ENCODE measurements at regions not wholly inside any gene's neighbourhood (a gene's known extent, or its start where the extent isn't known, plus 50 kb on each side); places are given as distances from the start of the nearest gene placed in this dataset.

DNA sequence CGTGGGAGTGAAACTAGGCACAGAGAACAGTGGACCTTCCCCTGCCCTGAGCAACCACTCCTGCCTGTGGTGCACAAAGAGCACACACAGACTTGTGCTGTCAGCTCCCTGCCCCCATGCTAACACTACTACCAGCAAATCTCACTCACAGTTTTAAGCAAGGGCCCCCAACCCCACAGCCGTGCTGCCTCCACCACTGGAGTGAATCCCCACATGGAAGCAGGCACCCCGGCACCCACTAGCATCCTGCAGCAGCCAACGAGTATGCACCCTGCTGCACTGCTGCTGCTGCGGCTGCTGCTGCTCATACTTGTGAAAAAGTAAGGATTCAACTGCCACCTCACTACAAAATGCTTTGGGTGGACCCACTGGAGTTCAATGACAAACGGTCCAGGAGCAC, 435.5 kb downstream of the SLCO4C1 start:
- Histone ChIP-seq H3K4me2 (no peak overlapping the region), H3K4me3 (no peak overlapping the region), H3K9me2 (ENCODE audit: insufficient read depth) (0 out of 2 replicates have a peak, but pooled peaks cover 3% of the 10 kb centered on the region), H3K4me1 (ENCODE audit: insufficient read depth) (no peaks in the 10 kb centered on the region), H2AFZ (no peak overlapping the region), H3K36me3 (ENCODE audit: insufficient read depth) (no peaks in the 10 kb centered on the region), H3K27ac (ENCODE audit: low read depth) (no peak overlapping the region), H3F3A (replicated peaks; ENCODE audit: low read depth) (no peaks in the 10 kb centered on the region), H4K20me1 (replicated peaks; ENCODE audit: insufficient read depth) (no peaks in the 10 kb centered on the region), H3K27me3 (ENCODE audit: insufficient read depth) (no peaks in the 10 kb centered on the region), H3K79me2 (replicated peaks; ENCODE audit: insufficient read depth) (no peaks in the 10 kb centered on the region)
- Mint-ChIP-seq H3K4me3 (no peak overlapping the region), H3K36me3 (ENCODE audit: low read depth) (no peaks in the 10 kb centered on the region), H3K9me3 (peaks cover 5% of the 10 kb centered on the region; the same call in 2 of the 3 replicates), H3K4me1 (no peaks in the 10 kb centered on the region; the same call in 2 of the 3 replicates), H3K27me3 (ENCODE audit: insufficient read depth, low read depth, poor library complexity) (peaks cover 2% of the 10 kb centered on the region), H3K27ac (peak overlapping the region; percentile 73; the same call in 1 of the 2 replicates)
- ATAC-seq (no peak), DNase-seq (ENCODE audit: low spot score) (no peak)
- TF ChIP-seq EZH2phosphoT487 (IDR thresholded peaks at IDR 0.05; ENCODE audit: unreplicated experiment): no peak
- TF ChIP-seq, protein P1, sequence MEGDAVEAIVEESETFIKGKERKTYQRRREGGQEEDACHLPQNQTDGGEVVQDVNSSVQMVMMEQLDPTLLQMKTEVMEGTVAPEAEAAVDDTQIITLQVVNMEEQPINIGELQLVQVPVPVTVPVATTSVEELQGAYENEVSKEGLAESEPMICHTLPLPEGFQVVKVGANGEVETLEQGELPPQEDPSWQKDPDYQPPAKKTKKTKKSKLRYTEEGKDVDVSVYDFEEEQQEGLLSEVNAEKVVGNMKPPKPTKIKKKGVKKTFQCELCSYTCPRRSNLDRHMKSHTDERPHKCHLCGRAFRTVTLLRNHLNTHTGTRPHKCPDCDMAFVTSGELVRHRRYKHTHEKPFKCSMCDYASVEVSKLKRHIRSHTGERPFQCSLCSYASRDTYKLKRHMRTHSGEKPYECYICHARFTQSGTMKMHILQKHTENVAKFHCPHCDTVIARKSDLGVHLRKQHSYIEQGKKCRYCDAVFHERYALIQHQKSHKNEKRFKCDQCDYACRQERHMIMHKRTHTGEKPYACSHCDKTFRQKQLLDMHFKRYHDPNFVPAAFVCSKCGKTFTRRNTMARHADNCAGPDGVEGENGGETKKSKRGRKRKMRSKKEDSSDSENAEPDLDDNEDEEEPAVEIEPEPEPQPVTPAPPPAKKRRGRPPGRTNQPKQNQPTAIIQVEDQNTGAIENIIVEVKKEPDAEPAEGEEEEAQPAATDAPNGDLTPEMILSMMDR (conservative IDR thresholded peaks at IDR 0.05; ENCODE audit: low read depth in 2 of 2): no peak
- TF ChIP-seq ZNF331 (CRISPR knock-in tag; IDR thresholded peaks at IDR 0.05; ENCODE audit: low read depth): no peak
- no peak for TF ChIP-seq STAT1 (IDR thresholded peaks at IDR 0.05; ENCODE audit: unreplicated experiment)
- TF ChIP-seq, protein P2, sequence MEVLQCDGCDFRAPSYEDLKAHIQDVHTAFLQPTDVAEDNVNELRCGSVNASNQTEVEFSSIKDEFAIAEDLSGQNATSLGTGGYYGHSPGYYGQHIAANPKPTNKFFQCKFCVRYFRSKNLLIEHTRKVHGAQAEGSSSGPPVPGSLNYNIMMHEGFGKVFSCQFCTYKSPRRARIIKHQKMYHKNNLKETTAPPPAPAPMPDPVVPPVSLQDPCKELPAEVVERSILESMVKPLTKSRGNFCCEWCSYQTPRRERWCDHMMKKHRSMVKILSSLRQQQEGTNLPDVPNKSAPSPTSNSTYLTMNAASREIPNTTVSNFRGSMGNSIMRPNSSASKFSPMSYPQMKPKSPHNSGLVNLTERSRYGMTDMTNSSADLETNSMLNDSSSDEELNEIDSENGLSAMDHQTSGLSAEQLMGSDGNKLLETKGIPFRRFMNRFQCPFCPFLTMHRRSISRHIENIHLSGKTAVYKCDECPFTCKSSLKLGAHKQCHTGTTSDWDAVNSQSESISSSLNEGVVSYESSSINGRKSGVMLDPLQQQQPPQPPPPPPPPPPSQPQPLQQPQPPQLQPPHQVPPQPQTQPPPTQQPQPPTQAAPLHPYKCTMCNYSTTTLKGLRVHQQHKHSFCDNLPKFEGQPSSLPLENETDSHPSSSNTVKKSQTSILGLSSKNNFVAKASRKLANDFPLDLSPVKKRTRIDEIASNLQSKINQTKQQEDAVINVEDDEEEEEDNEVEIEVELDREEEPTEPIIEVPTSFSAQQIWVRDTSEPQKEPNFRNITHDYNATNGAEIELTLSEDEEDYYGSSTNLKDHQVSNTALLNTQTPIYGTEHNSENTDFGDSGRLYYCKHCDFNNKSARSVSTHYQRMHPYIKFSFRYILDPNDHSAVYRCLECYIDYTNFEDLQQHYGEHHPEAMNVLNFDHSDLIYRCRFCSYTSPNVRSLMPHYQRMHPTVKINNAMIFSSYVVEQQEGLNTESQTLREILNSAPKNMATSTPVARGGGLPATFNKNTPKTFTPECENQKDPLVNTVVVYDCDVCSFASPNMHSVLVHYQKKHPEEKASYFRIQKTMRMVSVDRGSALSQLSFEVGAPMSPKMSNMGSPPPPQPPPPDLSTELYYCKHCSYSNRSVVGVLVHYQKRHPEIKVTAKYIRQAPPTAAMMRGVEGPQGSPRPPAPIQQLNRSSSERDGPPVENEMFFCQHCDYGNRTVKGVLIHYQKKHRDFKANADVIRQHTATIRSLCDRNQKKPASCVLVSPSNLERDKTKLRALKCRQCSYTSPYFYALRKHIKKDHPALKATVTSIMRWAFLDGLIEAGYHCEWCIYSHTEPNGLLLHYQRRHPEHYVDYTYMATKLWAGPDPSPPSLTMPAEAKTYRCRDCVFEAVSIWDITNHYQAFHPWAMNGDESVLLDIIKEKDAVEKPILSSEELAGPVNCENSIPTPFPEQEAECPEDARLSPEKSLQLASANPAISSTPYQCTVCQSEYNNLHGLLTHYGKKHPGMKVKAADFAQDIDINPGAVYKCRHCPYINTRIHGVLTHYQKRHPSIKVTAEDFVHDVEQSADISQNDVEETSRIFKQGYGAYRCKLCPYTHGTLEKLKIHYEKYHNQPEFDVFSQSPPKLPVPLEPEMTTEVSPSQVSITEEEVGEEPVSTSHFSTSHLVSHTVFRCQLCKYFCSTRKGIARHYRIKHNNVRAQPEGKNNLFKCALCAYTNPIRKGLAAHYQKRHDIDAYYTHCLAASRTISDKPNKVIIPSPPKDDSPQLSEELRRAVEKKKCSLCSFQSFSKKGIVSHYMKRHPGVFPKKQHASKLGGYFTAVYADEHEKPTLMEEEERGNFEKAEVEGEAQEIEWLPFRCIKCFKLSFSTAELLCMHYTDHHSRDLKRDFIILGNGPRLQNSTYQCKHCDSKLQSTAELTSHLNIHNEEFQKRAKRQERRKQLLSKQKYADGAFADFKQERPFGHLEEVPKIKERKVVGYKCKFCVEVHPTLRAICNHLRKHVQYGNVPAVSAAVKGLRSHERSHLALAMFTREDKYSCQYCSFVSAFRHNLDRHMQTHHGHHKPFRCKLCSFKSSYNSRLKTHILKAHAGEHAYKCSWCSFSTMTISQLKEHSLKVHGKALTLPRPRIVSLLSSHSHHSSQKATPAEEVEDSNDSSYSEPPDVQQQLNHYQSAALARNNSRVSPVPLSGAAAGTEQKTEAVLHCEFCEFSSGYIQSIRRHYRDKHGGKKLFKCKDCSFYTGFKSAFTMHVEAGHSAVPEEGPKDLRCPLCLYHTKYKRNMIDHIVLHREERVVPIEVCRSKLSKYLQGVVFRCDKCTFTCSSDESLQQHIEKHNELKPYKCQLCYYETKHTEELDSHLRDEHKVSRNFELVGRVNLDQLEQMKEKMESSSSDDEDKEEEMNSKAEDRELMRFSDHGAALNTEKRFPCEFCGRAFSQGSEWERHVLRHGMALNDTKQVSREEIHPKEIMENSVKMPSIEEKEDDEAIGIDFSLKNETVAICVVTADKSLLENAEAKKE (CRISPR knock-in tag; IDR thresholded peaks at IDR 0.05): no peak
- TF ChIP-seq, protein P3, sequence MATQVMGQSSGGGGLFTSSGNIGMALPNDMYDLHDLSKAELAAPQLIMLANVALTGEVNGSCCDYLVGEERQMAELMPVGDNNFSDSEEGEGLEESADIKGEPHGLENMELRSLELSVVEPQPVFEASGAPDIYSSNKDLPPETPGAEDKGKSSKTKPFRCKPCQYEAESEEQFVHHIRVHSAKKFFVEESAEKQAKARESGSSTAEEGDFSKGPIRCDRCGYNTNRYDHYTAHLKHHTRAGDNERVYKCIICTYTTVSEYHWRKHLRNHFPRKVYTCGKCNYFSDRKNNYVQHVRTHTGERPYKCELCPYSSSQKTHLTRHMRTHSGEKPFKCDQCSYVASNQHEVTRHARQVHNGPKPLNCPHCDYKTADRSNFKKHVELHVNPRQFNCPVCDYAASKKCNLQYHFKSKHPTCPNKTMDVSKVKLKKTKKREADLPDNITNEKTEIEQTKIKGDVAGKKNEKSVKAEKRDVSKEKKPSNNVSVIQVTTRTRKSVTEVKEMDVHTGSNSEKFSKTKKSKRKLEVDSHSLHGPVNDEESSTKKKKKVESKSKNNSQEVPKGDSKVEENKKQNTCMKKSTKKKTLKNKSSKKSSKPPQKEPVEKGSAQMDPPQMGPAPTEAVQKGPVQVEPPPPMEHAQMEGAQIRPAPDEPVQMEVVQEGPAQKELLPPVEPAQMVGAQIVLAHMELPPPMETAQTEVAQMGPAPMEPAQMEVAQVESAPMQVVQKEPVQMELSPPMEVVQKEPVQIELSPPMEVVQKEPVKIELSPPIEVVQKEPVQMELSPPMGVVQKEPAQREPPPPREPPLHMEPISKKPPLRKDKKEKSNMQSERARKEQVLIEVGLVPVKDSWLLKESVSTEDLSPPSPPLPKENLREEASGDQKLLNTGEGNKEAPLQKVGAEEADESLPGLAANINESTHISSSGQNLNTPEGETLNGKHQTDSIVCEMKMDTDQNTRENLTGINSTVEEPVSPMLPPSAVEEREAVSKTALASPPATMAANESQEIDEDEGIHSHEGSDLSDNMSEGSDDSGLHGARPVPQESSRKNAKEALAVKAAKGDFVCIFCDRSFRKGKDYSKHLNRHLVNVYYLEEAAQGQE (IDR thresholded peaks at IDR 0.05; ENCODE audit: unreplicated experiment): no peak
- no peak for TF ChIP-seq ZNF114 (CRISPR knock-in tag; IDR thresholded peaks at IDR 0.05)
- TF ChIP-seq EZH2 (IDR thresholded peaks at IDR 0.05; ENCODE audit: low read depth, unreplicated experiment): no peak
- no peak for TF ChIP-seq NANOG (IDR thresholded peaks at IDR 0.05; ENCODE audit: borderline replicate concordance)
- TF ChIP-seq, protein P4, sequence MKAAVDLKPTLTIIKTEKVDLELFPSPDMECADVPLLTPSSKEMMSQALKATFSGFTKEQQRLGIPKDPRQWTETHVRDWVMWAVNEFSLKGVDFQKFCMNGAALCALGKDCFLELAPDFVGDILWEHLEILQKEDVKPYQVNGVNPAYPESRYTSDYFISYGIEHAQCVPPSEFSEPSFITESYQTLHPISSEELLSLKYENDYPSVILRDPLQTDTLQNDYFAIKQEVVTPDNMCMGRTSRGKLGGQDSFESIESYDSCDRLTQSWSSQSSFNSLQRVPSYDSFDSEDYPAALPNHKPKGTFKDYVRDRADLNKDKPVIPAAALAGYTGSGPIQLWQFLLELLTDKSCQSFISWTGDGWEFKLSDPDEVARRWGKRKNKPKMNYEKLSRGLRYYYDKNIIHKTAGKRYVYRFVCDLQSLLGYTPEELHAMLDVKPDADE (IDR thresholded peaks at IDR 0.05): no peak
- TF ChIP-seq JUNB (IDR thresholded peaks at IDR 0.05; ENCODE audit: unreplicated experiment): no peak
- TF ChIP-seq POLR2AphosphoS5 (IDR thresholded peaks at IDR 0.05; ENCODE audit: low read depth): no peak
- no peak for TF ChIP-seq CREB1 (CRISPR knock-in tag; IDR thresholded peaks at IDR 0.05; ENCODE audit: low read depth)
